HepG2 (cell line): ENCODE measurements at regions not wholly inside any gene's neighbourhood (a gene's known extent, or its start where the extent isn't known, plus 50 kb on each side); places are given as distances from the start of the nearest gene placed in this dataset.
A peak's percentile ranks its signal among the peaks of the same experiment; 100 is the strongest.

Source experiments
- BRCA1 ChIP-seq: sonication (generic); formaldehyde crosslinking; IDR thresholded peaks from 2 replicates; pipeline ENCODE4 v1.4.0; 2020; ENCODE audit warnings: missing genetic modification reagents
- FOXM1 ChIP-seq: sonication (generic); formaldehyde crosslinking; IDR thresholded peaks from 2 replicates; pipeline ENCODE4 v1.5.0; 2020; ENCODE audit warnings: missing genetic modification reagents
- GLI4 ChIP-seq: sonication (generic); formaldehyde crosslinking; IDR thresholded peaks from 2 replicates; pipeline ENCODE4 v1.5.1; 2020; ENCODE audit warnings: missing genetic modification reagents, mild to moderate bottlenecking, moderate library complexity, borderline replicate concordance
- HCFC1 ChIP-seq: fragments of 150-350 bp; IDR thresholded peaks from 2 replicates; pipeline ENCODE4 v1.6.1; 2014; ENCODE audit warnings: low read depth, low read length
- JUND ChIP-seq: sonication (generic); formaldehyde crosslinking; IDR thresholded peaks from 2 replicates; pipeline ENCODE4 v1.8.0; 2022; ENCODE audit warnings: mild to moderate bottlenecking, missing genetic modification reagents
- MEF2D ChIP-seq: sonication (generic); formaldehyde crosslinking; IDR thresholded peaks from 2 replicates; pipeline ENCODE4 v1.5.1; 2020; ENCODE audit warnings: mild to moderate bottlenecking, missing genetic modification reagents
- MLXIP ChIP-seq: sonication (generic); formaldehyde crosslinking; IDR thresholded peaks from 2 replicates; pipeline ENCODE4 v1.9.0; 2021; ENCODE audit warnings: missing genetic modification reagents, borderline replicate concordance
- MYC ChIP-seq: sonication (generic); formaldehyde crosslinking; IDR thresholded peaks from 2 replicates; pipeline ENCODE4 v1.9.0; 2021; ENCODE audit warnings: missing genetic modification reagents, borderline replicate concordance
- NRL ChIP-seq: sonication (generic); formaldehyde crosslinking; IDR thresholded peaks from 2 replicates; pipeline ENCODE4 v1.5.0; 2020; ENCODE audit warnings: missing genetic modification reagents, mild to moderate bottlenecking, moderate library complexity, borderline replicate concordance
- PLSCR1 ChIP-seq: sonication (generic); formaldehyde crosslinking; IDR thresholded peaks from 2 replicates; pipeline ENCODE4 v1.5.0; 2020; ENCODE audit warnings: missing genetic modification reagents, mild to moderate bottlenecking, borderline replicate concordance
- RXRA ChIP-seq: sonication (generic); formaldehyde crosslinking; IDR thresholded peaks from 2 replicates; pipeline ENCODE4 v1.5.1; 2020; ENCODE audit warnings: missing genetic modification reagents
- SETDB1 ChIP-seq: sonication (generic); formaldehyde crosslinking; IDR thresholded peaks from 2 replicates; pipeline ENCODE4 v1.5.1; 2020; ENCODE audit warnings: missing genetic modification reagents, mild to moderate bottlenecking, borderline replicate concordance
- ZBTB46 ChIP-seq: sonication (generic); formaldehyde crosslinking; IDR thresholded peaks from 2 replicates; pipeline ENCODE4 v1.4.0; 2020; ENCODE audit warnings: mild to moderate bottlenecking, missing genetic modification reagents, borderline replicate concordance
- ZNF572 ChIP-seq: sonication (generic); formaldehyde crosslinking; IDR thresholded peaks from 2 replicates; pipeline ENCODE4 v1.5.1; 2020; ENCODE audit warnings: mild to moderate bottlenecking, missing genetic modification reagents
- ZNF678 ChIP-seq: sonication (generic); formaldehyde crosslinking; IDR thresholded peaks from 2 replicates; pipeline ENCODE4 v1.4.0; 2020; ENCODE audit warnings: mild to moderate bottlenecking, missing genetic modification reagents
- ZNF839 ChIP-seq: sonication (generic); formaldehyde crosslinking; IDR thresholded peaks from 2 replicates; pipeline ENCODE4 v1.4.0; 2020; ENCODE audit warnings: missing genetic modification reagents, mild to moderate bottlenecking, borderline replicate concordance
- ZXDC ChIP-seq: sonication (generic); formaldehyde crosslinking; IDR thresholded peaks from 2 replicates; pipeline ENCODE4 v1.5.0; 2020; ENCODE audit warnings: mild to moderate bottlenecking, missing genetic modification reagents
- TF ChIP-seq, protein P1 (sequence below): sonication (generic); formaldehyde crosslinking; IDR thresholded peaks from 2 replicates; pipeline ENCODE4 v1.4.0; 2020; ENCODE audit warnings: missing genetic modification reagents

DNA sequence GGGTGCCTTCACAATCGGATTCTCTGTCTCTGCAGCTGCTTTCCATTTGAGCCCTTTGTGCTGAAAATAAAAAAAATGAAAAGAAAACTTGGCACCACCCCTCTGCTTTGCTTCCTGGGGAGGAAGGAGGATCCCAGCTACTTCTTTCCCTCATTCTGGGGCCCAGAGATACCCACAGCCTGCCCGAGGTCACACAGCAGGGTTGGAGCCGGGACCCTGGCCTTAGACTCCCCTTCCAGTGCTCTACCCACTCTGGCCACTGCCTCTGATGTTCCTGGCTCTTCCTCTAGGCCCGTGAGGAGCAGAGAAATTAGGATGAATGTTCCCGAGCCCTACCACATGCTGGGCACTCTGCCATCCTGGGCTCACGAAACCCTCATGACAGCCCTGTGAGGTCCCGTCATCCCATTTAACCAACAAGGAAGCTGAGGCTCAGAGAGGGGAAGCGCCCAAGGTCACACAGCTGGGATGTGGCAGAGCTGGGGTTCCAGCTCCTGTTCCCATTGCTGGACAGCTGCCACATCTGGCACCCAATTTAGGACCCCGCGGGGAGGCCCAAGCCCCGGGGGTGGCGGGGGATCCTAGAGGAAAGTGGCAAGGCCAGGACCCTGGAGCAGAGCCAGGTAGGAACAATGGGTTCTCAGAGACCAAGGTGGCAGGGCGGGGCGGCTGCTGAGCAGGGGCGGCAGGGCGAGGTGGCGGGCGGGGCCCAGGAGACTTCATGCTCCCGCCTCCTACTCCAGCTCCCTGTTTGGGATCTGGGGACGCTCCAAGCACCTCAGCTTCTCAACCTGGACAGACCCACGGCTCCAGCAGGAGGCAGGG, 76.6 kb downstream of the CEBPB start (continued):
- TF ChIP-seq NRL = peak; percentile 66; the same call in 1 of the 2 replicates
- TF ChIP-seq ZBTB46 (CRISPR knock-in tag) = no peak; the same call in 1 of the 2 replicates
- TF ChIP-seq MEF2D = no peak
- TF ChIP-seq GLI4 (CRISPR knock-in tag) = 0 out of 2 replicates have a peak, but pooled peaks have one; percentile 36
- TF ChIP-seq ZXDC (CRISPR knock-in tag) = no peak; the same call in 1 of the 2 replicates
- no peak for TF ChIP-seq ZNF572 (CRISPR knock-in tag)
- TF ChIP-seq JUND (CRISPR knock-in tag) = no peak
- TF ChIP-seq, protein P1, sequence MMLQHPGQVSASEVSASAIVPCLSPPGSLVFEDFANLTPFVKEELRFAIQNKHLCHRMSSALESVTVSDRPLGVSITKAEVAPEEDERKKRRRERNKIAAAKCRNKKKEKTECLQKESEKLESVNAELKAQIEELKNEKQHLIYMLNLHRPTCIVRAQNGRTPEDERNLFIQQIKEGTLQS (CRISPR knock-in tag) = no peak
- TF ChIP-seq MLXIP (CRISPR knock-in tag) = no peak
- TF ChIP-seq ZNF678 (CRISPR knock-in tag) = no peak
- no peak for TF ChIP-seq HCFC1
- TF ChIP-seq BRCA1 (CRISPR knock-in tag) = no peak
- peak; percentile 83 for TF ChIP-seq RXRA (CRISPR knock-in tag)
- TF ChIP-seq ZNF839 (CRISPR knock-in tag) = no peak
- no peak for TF ChIP-seq FOXM1 (CRISPR knock-in tag)
- TF ChIP-seq PLSCR1 (CRISPR knock-in tag) = no peak
- no peak; the same call in 1 of the 2 replicates for TF ChIP-seq MYC
- TF ChIP-seq SETDB1 (CRISPR knock-in tag) = no peak
